Endodermal cell (in vitro differentiated cells): ENCODE measurements at regions not wholly inside any gene's neighbourhood (a gene's known extent, or its start where the extent isn't known, plus 50 kb on each side); places are given as distances from the start of the nearest gene placed in this dataset.
"Not testable (repeated sequence)": the region's sequence is repeated elsewhere in the genome, so short reads cannot be mapped to it uniquely, and the experiment has no call there.

Source experiments
- DNase-seq: peaks from one replicate; pipeline ENCODE4 v3.0.0-alpha.2; 2017
- H3K27ac ChIP-seq: 2 replicates; pipeline ENCODE4 v1.5.1; 2013; ENCODE audit warnings: mild to moderate bottlenecking, low read depth, low read length, moderate library complexity
- H3K27me3 ChIP-seq: 2 replicates; pipeline ENCODE4 v1.6.1; 2013; ENCODE audit warnings: mild to moderate bottlenecking, low read length, moderate library complexity; ENCODE audit not compliant: insufficient read depth, control insufficient read depth, poor library complexity, severe bottlenecking
- H3K36me3 ChIP-seq: 2 replicates; pipeline ENCODE4 v1.7.0; 2013; ENCODE audit warnings: mild to moderate bottlenecking, low read length, moderate library complexity; ENCODE audit not compliant: control insufficient read depth, insufficient read depth
- H3K4me1 ChIP-seq: one replicate; pipeline ENCODE4 v1.7.0; 2013; ENCODE audit warnings: low read length; ENCODE audit not compliant: control insufficient read depth, insufficient read depth
- H3K4me3 ChIP-seq: 2 replicates; pipeline ENCODE4 v1.5.1; 2013; ENCODE audit warnings: mild to moderate bottlenecking, low read length, moderate library complexity
- H3K9ac ChIP-seq: 2 replicates; pipeline ENCODE4 v1.6.1; 2013; ENCODE audit warnings: mild to moderate bottlenecking, low read length, moderate library complexity; ENCODE audit not compliant: poor library complexity, severe bottlenecking; ENCODE audit errors: extremely low read depth
- H3K9me3 ChIP-seq: 2 replicates; pipeline ENCODE4 v1.6.1; 2013; ENCODE audit warnings: mild to moderate bottlenecking, low read length, moderate library complexity; ENCODE audit not compliant: control insufficient read depth
- H3K27ac Mint-ChIP-seq: 2 replicates; pipeline ENCODE4 v1.8.0; 2020; ENCODE audit warnings: mixed read lengths
- H3K27me3 Mint-ChIP-seq: 2 replicates; pipeline ENCODE4 v1.8.0; 2021; ENCODE audit warnings: mild to moderate bottlenecking, mixed read lengths; ENCODE audit not compliant: insufficient read depth
- H3K36me3 Mint-ChIP-seq: 2 replicates; pipeline ENCODE4 v1.8.0; 2020; ENCODE audit warnings: low read depth, mixed read lengths
- H3K4me1 Mint-ChIP-seq: 2 replicates; pipeline ENCODE4 v1.8.0; 2020; ENCODE audit warnings: mixed read lengths
- H3K4me3 Mint-ChIP-seq: 2 replicates; pipeline ENCODE4 v1.8.0; 2020; ENCODE audit warnings: mild to moderate bottlenecking, moderate library complexity, mixed read lengths
- H3K9me3 Mint-ChIP-seq: 2 replicates; pipeline ENCODE4 v1.8.0; 2020; ENCODE audit warnings: mild to moderate bottlenecking, mixed read lengths
- WGBS, 2 experiments: methylation state at CpG; one replicate each; pipeline versions ENCODE4 v1.1.5 to v1.1.7; 2013; ENCODE audit warnings: missing lambda C conversion rate in 2 of 2, mixed read lengths in 1 of 2; ENCODE audit not compliant: insufficient coverage in 1 of 2, insufficient read length in 1 of 2; 5-methylcytosine and 5-hydroxymethylcytosine counted together
- TF ChIP-seq, protein P1 (sequence below): fragments of 200-600 bp; sonication (generic); conservative IDR thresholded peaks from 2 replicates; pipeline ENCODE4 v1.5.0; 2021; ENCODE audit warnings: antibody characterized with exemption, mild to moderate bottlenecking

DNA sequence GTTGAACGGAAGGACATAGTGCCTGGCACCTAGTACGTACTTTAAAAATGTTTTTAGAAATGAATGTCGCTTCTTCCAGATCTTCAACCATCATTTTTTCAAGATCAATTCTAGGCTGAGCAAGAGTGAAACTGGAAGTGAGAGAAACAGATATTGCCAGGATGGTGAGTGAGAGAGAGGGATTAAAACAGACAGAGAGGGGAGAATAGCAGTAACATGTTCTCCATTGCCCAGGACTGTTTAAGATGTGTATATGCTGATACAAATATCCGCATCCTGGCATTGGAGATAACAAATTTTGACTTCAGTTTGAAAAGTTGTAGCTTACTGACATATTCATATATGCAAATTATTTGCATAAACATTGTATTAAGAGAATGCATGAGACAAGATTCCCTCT, 1156.1 kb downstream of the TBL1XR1 start:
- H3K9me3 ChIP-seq, result peaks cover 2% of the 10 kb centered on the region
- Mint-ChIP-seq H3K27me3 (no peaks in the 10 kb centered on the region), H3K4me1 (no peaks in the 10 kb centered on the region), H3K36me3 (no peaks in the 10 kb centered on the region), H3K27ac (no peak overlapping the region), H3K9me3 (peaks cover 2% of the 10 kb centered on the region), H3K4me3 (no peak overlapping the region)
- H3K27ac ChIP-seq, result no peak overlapping the region
- H3K4me1 ChIP-seq, result no peaks in the 10 kb centered on the region
- no peaks in the 10 kb centered on the region for H3K27me3 ChIP-seq
- no peak for DNase-seq
- H3K9ac ChIP-seq, result no peak overlapping the region
- TF ChIP-seq, protein P1, sequence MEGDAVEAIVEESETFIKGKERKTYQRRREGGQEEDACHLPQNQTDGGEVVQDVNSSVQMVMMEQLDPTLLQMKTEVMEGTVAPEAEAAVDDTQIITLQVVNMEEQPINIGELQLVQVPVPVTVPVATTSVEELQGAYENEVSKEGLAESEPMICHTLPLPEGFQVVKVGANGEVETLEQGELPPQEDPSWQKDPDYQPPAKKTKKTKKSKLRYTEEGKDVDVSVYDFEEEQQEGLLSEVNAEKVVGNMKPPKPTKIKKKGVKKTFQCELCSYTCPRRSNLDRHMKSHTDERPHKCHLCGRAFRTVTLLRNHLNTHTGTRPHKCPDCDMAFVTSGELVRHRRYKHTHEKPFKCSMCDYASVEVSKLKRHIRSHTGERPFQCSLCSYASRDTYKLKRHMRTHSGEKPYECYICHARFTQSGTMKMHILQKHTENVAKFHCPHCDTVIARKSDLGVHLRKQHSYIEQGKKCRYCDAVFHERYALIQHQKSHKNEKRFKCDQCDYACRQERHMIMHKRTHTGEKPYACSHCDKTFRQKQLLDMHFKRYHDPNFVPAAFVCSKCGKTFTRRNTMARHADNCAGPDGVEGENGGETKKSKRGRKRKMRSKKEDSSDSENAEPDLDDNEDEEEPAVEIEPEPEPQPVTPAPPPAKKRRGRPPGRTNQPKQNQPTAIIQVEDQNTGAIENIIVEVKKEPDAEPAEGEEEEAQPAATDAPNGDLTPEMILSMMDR, result no peak
- no peak overlapping the region for H3K4me3 ChIP-seq
- 95% methylated on average over 4 of the region's 4 CpGs; no CpG with 5 or more reads in 1 of the 2 experiments for WGBS, 2 experiments
- H3K36me3 ChIP-seq, result no peaks in the 10 kb centered on the region

DNA sequence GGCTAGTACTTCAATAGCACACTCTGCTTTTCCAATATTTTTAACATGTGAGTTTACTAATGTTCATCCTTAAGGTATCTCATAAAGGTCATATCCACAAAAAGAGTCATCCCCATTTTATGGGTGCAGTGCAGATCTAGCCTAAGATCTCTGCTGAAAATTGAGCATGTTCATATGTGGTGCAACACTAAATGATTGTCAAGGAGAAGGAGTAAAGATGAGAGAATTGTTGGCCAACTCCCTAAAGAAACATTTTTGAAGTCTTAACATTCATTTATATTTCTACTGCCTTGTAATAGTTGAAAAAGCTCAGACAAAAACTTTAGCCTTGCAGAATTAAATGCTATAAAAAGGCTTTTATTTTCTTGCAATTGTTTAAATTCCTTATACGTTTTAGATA, 1159.6 kb downstream of the TBL1XR1 start:
- no peak overlapping the region for H3K27ac ChIP-seq
- H3K4me3 ChIP-seq, result no peak overlapping the region
- H3K27me3 ChIP-seq, result no peaks in the 10 kb centered on the region
- no peaks in the 10 kb centered on the region for H3K4me1 ChIP-seq
- TF ChIP-seq, protein P1, result no peak
- no peaks in the 10 kb centered on the region for H3K4me1 Mint-ChIP-seq
- no peaks in the 10 kb centered on the region for H3K27me3 Mint-ChIP-seq
- peaks cover 6% of the 10 kb centered on the region for H3K9me3 ChIP-seq
- peaks cover 4% of the 10 kb centered on the region for H3K9me3 Mint-ChIP-seq
- H3K9ac ChIP-seq, result no peak overlapping the region
- H3K36me3 Mint-ChIP-seq, result no peaks in the 10 kb centered on the region
- H3K4me3 Mint-ChIP-seq, result no peak overlapping the region
- H3K27ac Mint-ChIP-seq, result no peak overlapping the region
- whole genome bisulfite sequencing, 2 experiments, result 82% methylated on average over 1 of the region's 1 CpG; no CpG with 5 or more reads in 1 of the 2 experiments
- H3K36me3 ChIP-seq, result no peaks in the 10 kb centered on the region
- no peak for DNase-seq

DNA sequence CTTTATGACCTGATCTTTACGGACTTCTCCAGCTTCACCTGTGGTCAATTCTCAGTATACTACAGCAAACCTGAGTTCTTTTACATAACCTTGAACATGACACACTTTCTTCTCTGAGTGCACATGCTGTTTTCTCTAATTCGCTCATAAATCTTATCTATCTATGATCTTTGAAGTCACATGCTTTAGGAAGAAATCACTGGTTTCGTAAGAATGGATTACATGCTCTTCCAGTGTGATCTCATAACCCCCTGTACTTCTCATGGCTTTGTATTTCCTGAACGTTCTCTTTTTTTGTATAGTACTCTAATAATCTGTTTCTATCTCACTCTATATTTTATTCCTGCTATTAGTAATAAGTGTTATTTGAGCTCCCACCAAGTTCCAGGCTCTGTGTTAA, 1165.2 kb downstream of the TBL1XR1 start:
- no peak overlapping the region for H3K27ac Mint-ChIP-seq
- no peaks in the 10 kb centered on the region for H3K27me3 Mint-ChIP-seq
- Histone ChIP-seq H3K9ac (no peak overlapping the region), H3K4me3 (no peak overlapping the region), H3K27ac (no peak overlapping the region), H3K9me3 (peaks cover 6% of the 10 kb centered on the region), H3K4me1 (no peaks in the 10 kb centered on the region), H3K27me3 (no peaks in the 10 kb centered on the region), H3K36me3 (no peaks in the 10 kb centered on the region)
- no peak overlapping the region for H3K4me3 Mint-ChIP-seq
- TF ChIP-seq, protein P1, result no peak
- no peak for DNase-seq
- H3K9me3 Mint-ChIP-seq, result peaks cover 4% of the 10 kb centered on the region
- H3K4me1 Mint-ChIP-seq, result no peaks in the 10 kb centered on the region
- H3K36me3 Mint-ChIP-seq, result no peaks in the 10 kb centered on the region
- WGBS, 2 experiments, result 92 to 98% methylated on average over 3 to 4 of the region's 4 CpGs

DNA sequence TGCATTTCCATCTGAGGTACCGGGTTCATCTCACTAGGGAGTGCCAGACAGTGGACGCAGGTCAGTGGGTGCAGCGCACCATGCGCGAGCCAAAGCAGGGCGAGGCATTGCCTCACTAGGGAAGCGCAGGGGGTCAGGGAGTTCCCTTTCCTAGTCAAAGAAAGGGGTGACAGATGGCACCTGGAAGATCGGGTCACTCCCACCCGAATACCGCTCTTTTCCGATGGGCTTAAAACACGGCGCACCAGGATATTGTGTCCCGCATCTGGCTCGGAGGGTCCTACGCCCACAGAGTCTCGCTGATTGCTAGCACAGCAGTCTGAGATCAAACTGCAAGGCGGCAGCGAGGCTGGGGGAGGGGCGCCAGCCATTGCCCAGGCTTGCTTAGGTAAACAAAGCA, 1157.1 kb downstream of the NAALADL2 start:
- not testable (repeated sequence) for H3K27ac ChIP-seq, H3K27me3 Mint-ChIP-seq, H3K27me3 ChIP-seq, H3K27ac Mint-ChIP-seq, H3K9me3 ChIP-seq, H3K36me3 ChIP-seq, H3K36me3 Mint-ChIP-seq, H3K4me3 ChIP-seq, H3K4me1 Mint-ChIP-seq, H3K4me1 ChIP-seq, DNase-seq, H3K9ac ChIP-seq, H3K4me3 Mint-ChIP-seq
- 94 to 100% methylated on average over 7 to 17 of the region's 20 CpGs for WGBS, 2 experiments
- peaks cover 19% of the 10 kb centered on the region for H3K9me3 Mint-ChIP-seq

DNA sequence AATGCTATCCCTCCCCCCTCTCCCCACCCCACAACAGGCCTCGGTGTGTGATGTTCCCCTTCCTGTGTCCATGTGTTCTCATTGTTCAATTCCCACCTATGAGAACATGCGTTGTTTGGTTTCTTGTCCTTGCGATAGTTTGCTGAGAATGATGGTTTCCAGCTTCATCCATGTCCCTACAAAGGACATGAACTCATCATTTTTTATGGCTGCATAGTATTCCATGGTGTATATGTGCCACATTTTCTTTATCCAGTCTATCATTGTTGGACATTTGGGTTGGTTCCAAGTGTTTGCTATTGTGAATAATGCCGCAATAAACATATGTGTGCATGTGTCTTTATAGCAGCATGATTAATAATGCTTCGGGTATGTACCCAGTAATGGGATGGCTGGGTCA, 1156.1 kb downstream of the NAALADL2 start:
- peaks cover 19% of the 10 kb centered on the region for H3K9me3 Mint-ChIP-seq
- WGBS, 2 experiments, result 89% methylated on average over 5 of the region's 5 CpGs; no CpG with 5 or more reads in 1 of the 2 experiments
- not testable (repeated sequence) for H3K27ac Mint-ChIP-seq

More for the DNA sequence above, 1156.1 kb downstream of the NAALADL2 start:
- H3K36me3 Mint-ChIP-seq, H3K9me3 ChIP-seq, H3K27me3 Mint-ChIP-seq, H3K4me1 Mint-ChIP-seq, H3K27ac ChIP-seq, DNase-seq, H3K36me3 ChIP-seq, H3K4me1 ChIP-seq, H3K9ac ChIP-seq, H3K27me3 ChIP-seq, H3K4me3 Mint-ChIP-seq, H3K4me3 ChIP-seq: not testable (repeated sequence)
